Smooth muscle cell (in vitro differentiated cells): ENCODE measurements at regions not wholly inside any gene's neighbourhood (a gene's known extent, or its start where the extent isn't known, plus 50 kb on each side); places are given as distances from the start of the nearest gene placed in this dataset.
A peak's percentile ranks its signal among the peaks of the same experiment; 100 is the strongest.

ENCODE experiments used
- DNase-seq: peaks from one replicate; lab custom pipeline; 2025; ENCODE audit not compliant: unreplicated experiment; lab: John Stamatoyannopoulos, UW
- H2AFZ ChIP-seq: fragments of 200-600 bp; sonication (generic); 2 replicates; pipeline ENCODE4 v1.6.0; 2016; ENCODE audit warnings: antibody characterized with exemption, low read depth, mild to moderate bottlenecking
- H3F3A ChIP-seq: fragments of 200-600 bp; sonication (generic); 2 replicates; pipeline ENCODE4 v1.6.0; 2017; ENCODE audit warnings: antibody characterized with exemption, low read depth
- H3K27ac ChIP-seq: fragments of 200-600 bp; sonication (generic); 2 replicates; pipeline ENCODE4 v1.5.1; 2016; ENCODE audit warnings: low read depth, mild to moderate bottlenecking
- H3K27me3 ChIP-seq: fragments of 200-600 bp; sonication (generic); 2 replicates; pipeline ENCODE4 v1.6.1; 2016; ENCODE audit warnings: low read depth, mild to moderate bottlenecking
- H3K36me3 ChIP-seq: fragments of 200-600 bp; sonication (generic); 2 replicates; pipeline ENCODE4 v1.5.1; 2016; ENCODE audit warnings: low read depth
- H3K4me1 ChIP-seq: fragments of 200-600 bp; sonication (generic); 2 replicates; pipeline ENCODE4 v1.5.1; 2016; ENCODE audit warnings: low read depth
- H3K4me2 ChIP-seq: fragments of 200-600 bp; sonication (generic); 2 replicates; pipeline ENCODE4 v1.6.0; 2016; ENCODE audit warnings: mild to moderate bottlenecking
- H3K4me3 ChIP-seq: fragments of 200-600 bp; sonication (generic); 2 replicates; pipeline ENCODE4 v1.5.1; 2016; ENCODE audit warnings: mild to moderate bottlenecking
- H3K79me2 ChIP-seq: fragments of 200-600 bp; sonication (generic); 2 replicates; pipeline ENCODE4 v1.6.0; 2016; ENCODE audit warnings: low read depth, mild to moderate bottlenecking
- H3K9ac ChIP-seq: fragments of 200-600 bp; sonication (generic); 2 replicates; pipeline ENCODE4 v1.6.0; 2016; ENCODE audit warnings: low read depth
- H3K9me3 ChIP-seq: fragments of 200-600 bp; sonication (generic); replicated peaks from 2 replicates; pipeline ENCODE4 v1.5.1; 2016; ENCODE audit warnings: low read depth
- H4K20me1 ChIP-seq: fragments of 200-600 bp; sonication (generic); 2 replicates; pipeline ENCODE4 v1.6.0; 2016; ENCODE audit warnings: low read depth
- CTCF ChIP-seq: fragments of 200-600 bp; sonication (generic); IDR thresholded peaks from 2 replicates; pipeline ENCODE4 v1.5.1; 2017; ENCODE audit warnings: borderline replicate concordance, mild to moderate bottlenecking, antibody characterized with exemption; ENCODE audit not compliant: insufficient read depth, poor library complexity, severe bottlenecking
- WGBS: methylation state at CpG from one replicate; pipeline ENCODE4 v1.1.7; 2016; ENCODE audit warnings: low lambda C conversion rate; 5-methylcytosine and 5-hydroxymethylcytosine counted together

GRCh38 chrX:144849141-144849540, 398.2 kb upstream of the SPANXN1 start:
- Histone ChIP-seq H3K4me2 (no peak overlapping the region), H3K4me3 (no peak overlapping the region), H3K4me1 (no peaks in the 10 kb centered on the region), H3K27ac (no peak overlapping the region), H3F3A (no peaks in the 10 kb centered on the region), H3K36me3 (no peaks in the 10 kb centered on the region), H3K9me3 (peaks cover 4% of the 10 kb centered on the region), H3K27me3 (no peaks in the 10 kb centered on the region), H4K20me1 (no peaks in the 10 kb centered on the region), H3K79me2 (no peaks in the 10 kb centered on the region), H3K9ac (no peak overlapping the region), H2AFZ (no peak overlapping the region)
- no peak for TF ChIP-seq CTCF
- no peak for DNase-seq
- 71% methylated on average over 2 of the region's 2 CpGs for WGBS

GRCh38 chrX:144896323-144896722, 351.0 kb upstream of the SPANXN1 start:
- Histone ChIP-seq H2AFZ (no peak overlapping the region), H3K79me2 (no peaks in the 10 kb centered on the region), H3K9me3 (no peaks in the 10 kb centered on the region), H3K4me3 (no peak overlapping the region), H3K27ac (no peak overlapping the region), H3K4me2 (no peak overlapping the region), H3K27me3 (no peaks in the 10 kb centered on the region), H3F3A (no peaks in the 10 kb centered on the region), H3K4me1 (no peaks in the 10 kb centered on the region), H4K20me1 (no peaks in the 10 kb centered on the region), H3K36me3 (no peaks in the 10 kb centered on the region), H3K9ac (no peak overlapping the region)
- peak; percentile 38 for TF ChIP-seq CTCF
- DNase-seq: no peak

DNA sequence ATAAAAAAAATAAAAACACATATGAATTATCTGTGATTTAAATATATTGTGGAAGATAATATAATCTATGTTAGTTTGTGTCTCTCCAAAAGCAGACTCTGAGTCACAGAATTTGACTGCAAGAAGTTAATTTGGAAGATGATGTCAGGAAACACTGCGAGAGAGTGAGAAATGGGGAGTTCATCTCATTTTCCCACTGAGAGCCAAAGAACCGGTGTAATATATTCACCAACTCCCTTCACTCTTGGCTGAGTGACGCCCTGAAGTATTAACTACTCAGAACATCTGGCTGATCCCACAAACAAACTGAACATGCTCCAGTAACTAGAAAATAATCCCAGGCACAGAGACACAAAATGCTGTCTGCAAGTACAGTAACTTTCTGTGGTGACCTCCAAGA, 345.8 kb upstream of the SPANXN1 start:
- H3K27ac ChIP-seq: no peak overlapping the region
- H3K4me2 ChIP-seq: no peak overlapping the region
- no peaks in the 10 kb centered on the region for H3K27me3 ChIP-seq
- no peaks in the 10 kb centered on the region for H3K9me3 ChIP-seq
- H4K20me1 ChIP-seq: no peaks in the 10 kb centered on the region
- no peak overlapping the region for H3K4me3 ChIP-seq
- no peaks in the 10 kb centered on the region for H3K79me2 ChIP-seq
- H2AFZ ChIP-seq: no peak overlapping the region
- no peak for DNase-seq
- no peak for TF ChIP-seq CTCF
- WGBS: 62% methylated on average over 3 of the region's 3 CpGs
- no peaks in the 10 kb centered on the region for H3K36me3 ChIP-seq
- no peak overlapping the region for H3K9ac ChIP-seq
- H3F3A ChIP-seq: no peaks in the 10 kb centered on the region
- H3K4me1 ChIP-seq: no peaks in the 10 kb centered on the region

DNA sequence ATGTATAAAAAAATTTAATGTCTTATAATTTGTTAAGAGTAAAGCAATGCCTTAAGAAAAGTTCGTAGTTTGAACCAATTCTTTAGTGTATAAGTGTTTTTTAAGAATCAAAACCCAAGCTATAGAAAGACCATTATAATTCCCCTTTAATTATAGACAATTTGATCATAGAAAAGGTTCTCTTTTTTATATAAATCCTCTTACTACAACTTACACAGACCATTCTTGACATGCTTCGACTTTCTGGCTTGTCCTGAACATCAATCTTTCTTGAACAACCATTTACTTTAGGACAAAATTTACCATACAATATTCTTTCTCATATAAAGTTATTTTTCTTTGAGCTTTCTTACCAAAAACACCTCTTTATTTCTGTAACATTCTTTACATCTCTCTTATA, 330.5 kb upstream of the SPANXN1 start:
- Histone ChIP-seq H2AFZ (no peak overlapping the region), H3K79me2 (no peaks in the 10 kb centered on the region), H3K4me1 (no peaks in the 10 kb centered on the region), H3K9ac (no peak overlapping the region), H3K27me3 (no peaks in the 10 kb centered on the region), H3K9me3 (peaks cover 18% of the 10 kb centered on the region), H3F3A (no peaks in the 10 kb centered on the region), H3K4me3 (no peak overlapping the region), H4K20me1 (no peaks in the 10 kb centered on the region), H3K36me3 (no peaks in the 10 kb centered on the region), H3K27ac (no peak overlapping the region), H3K4me2 (no peak overlapping the region)
- DNase-seq: no peak
- TF ChIP-seq CTCF: no peak
- 45% methylated on average over 2 of the region's 2 CpGs for WGBS
